Panc1 (cell line): ENCODE measurements at regions not wholly inside any gene's neighbourhood (a gene's known extent, or its start where the extent isn't known, plus 50 kb on each side); places are given as distances from the start of the nearest gene placed in this dataset.
"Not testable (repeated sequence)": the region's sequence is repeated elsewhere in the genome, so short reads cannot be mapped to it uniquely, and the experiment has no call there.

Experiments
- ATAC-seq: fragments of 200-7000 bp; cut with Tn5 transposase; 2 replicates; pipeline ENCODE4 v1.9.1; 2020; ENCODE audit warnings: mild to moderate bottlenecking, moderate library complexity
- BruUV-seq: library from RNA; stranded (reverse); fragments of 400-500 nt; replicated peaks from 2 replicates; lab custom pipeline; 2021; lab: Mats Ljungman, UMichigan
- CTCF ChIA-PET: fragments of 300-600 bp; sonication (Branson Sonifier 250); formaldehyde crosslinking; loops from one replicate; lab custom pipeline; 2022; ENCODE audit warnings: antibody characterized with exemption; lab: Charles Lee
- POLR2A ChIA-PET: fragments of 300-600 bp; sonication (Branson Sonifier 250); formaldehyde crosslinking; loops from one replicate; lab custom pipeline; 2022; ENCODE audit warnings: antibody characterized with exemption; lab: Charles Lee
- DNase-seq: peaks from one replicate; pipeline ENCODE4 v3.0.0-alpha.2; 2010; ENCODE audit warnings: low read depth, low spot score
- H3K27ac ChIP-seq: 2 replicates; pipeline ENCODE4 v1.5.1; 2011; ENCODE audit warnings: mild to moderate bottlenecking, low read length, inconsistent platforms
- H3K27me3 ChIP-seq: fragments of 200-500 bp; sonication (Bioruptor generic); 2 replicates; pipeline ENCODE4 v1.6.0; 2014; ENCODE audit warnings: low read length, inconsistent platforms; ENCODE audit not compliant: control insufficient read depth, insufficient read depth
- H3K36me3 ChIP-seq: fragments of 200-500 bp; sonication (Bioruptor generic); 2 replicates; pipeline ENCODE4 v1.5.1; 2014; ENCODE audit warnings: inconsistent platforms, mild to moderate bottlenecking, low read length, moderate library complexity; ENCODE audit not compliant: control insufficient read depth, insufficient read depth
- H3K4me1 ChIP-seq: 2 replicates; pipeline ENCODE4 v1.5.1; 2011; ENCODE audit warnings: inconsistent platforms, mild to moderate bottlenecking, low read length, moderate library complexity; ENCODE audit not compliant: control insufficient read depth, insufficient read depth
- H3K4me3 ChIP-seq, 2 experiments: 2 replicates each; pipeline ENCODE4 v1.5.1; 2011 to 2012; ENCODE audit warnings: low read depth in 2 of 2, low read length in 2 of 2, mild to moderate bottlenecking in 2 of 2, inconsistent platforms in 1 of 2, moderate library complexity in 1 of 2
- H3K9me3 ChIP-seq: fragments of 200-500 bp; sonication (Bioruptor generic); 2 replicates; pipeline ENCODE4 v1.5.1; 2014; ENCODE audit warnings: low read depth, mild to moderate bottlenecking, inconsistent platforms, low read length, moderate library complexity; ENCODE audit not compliant: control insufficient read depth, insufficient read depth
- POLR2AphosphoS5 ChIP-seq: IDR thresholded peaks from 2 replicates; pipeline ENCODE4 v1.6.1; 2012; ENCODE audit warnings: mild to moderate bottlenecking, low read depth, low read length, moderate library complexity
- SIN3A ChIP-seq: IDR thresholded peaks from 2 replicates; pipeline ENCODE4 v1.6.1; 2012; ENCODE audit warnings: low read depth, mild to moderate bottlenecking, low read length, moderate library complexity, borderline replicate concordance; ENCODE audit not compliant: insufficient read depth
- TCF7L2 ChIP-seq: IDR thresholded peaks from 2 replicates; pipeline ENCODE4 v1.6.1; 2011; ENCODE audit warnings: mild to moderate bottlenecking, low read depth, low read length, inconsistent platforms
- in situ Hi-C: cut with HindIII; loops from 2 replicates; pipeline ENCODE4 v1.10.0; 2016; ENCODE audit warnings: low sequenced_read_pairs, low pct_unique_long_range_greater_than_20kb
- intact Hi-C: fragments of 100-400 bp; cut with micrococcal nuclease; formaldehyde crosslinking; loops from one replicate; pipeline ENCODE4 v1.10.0; 2022; ENCODE audit not compliant: unreplicated experiment
- TF ChIP-seq, protein P1 (sequence below): fragments of 450-650 bp; IDR thresholded peaks from 2 replicates; pipeline ENCODE4 v1.5.1; 2017; ENCODE audit warnings: mild to moderate bottlenecking
- TF ChIP-seq, protein P2 (sequence below), 2 experiments: IDR thresholded peaks; 2 replicates each; pipeline ENCODE4 v1.6.1; 2011 to 2012; ENCODE audit warnings: low read depth in 2 of 2, control low read depth in 1 of 2, low read length in 1 of 2, mild to moderate bottlenecking in 1 of 2, moderate library complexity in 1 of 2; ENCODE audit not compliant: insufficient read depth in 1 of 2

- H3K4me3 ChIP-seq: no peak overlapping the region
- H3K4me1 ChIP-seq: no peaks in the 10 kb centered on the region
- BruUV-seq: no TSS peak
- no peak for ATAC-seq
- no peak overlapping the region for H3K27ac ChIP-seq
- in situ Hi-C loops (no loop called here), intact Hi-C loops (no loop called here)
- ChIA-PET POLR2A (no interaction called here), CTCF (no interaction called here)
- TF ChIP-seq, protein P1, sequence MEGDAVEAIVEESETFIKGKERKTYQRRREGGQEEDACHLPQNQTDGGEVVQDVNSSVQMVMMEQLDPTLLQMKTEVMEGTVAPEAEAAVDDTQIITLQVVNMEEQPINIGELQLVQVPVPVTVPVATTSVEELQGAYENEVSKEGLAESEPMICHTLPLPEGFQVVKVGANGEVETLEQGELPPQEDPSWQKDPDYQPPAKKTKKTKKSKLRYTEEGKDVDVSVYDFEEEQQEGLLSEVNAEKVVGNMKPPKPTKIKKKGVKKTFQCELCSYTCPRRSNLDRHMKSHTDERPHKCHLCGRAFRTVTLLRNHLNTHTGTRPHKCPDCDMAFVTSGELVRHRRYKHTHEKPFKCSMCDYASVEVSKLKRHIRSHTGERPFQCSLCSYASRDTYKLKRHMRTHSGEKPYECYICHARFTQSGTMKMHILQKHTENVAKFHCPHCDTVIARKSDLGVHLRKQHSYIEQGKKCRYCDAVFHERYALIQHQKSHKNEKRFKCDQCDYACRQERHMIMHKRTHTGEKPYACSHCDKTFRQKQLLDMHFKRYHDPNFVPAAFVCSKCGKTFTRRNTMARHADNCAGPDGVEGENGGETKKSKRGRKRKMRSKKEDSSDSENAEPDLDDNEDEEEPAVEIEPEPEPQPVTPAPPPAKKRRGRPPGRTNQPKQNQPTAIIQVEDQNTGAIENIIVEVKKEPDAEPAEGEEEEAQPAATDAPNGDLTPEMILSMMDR: peak; percentile 29
- no peak for TF ChIP-seq SIN3A
- no peaks in the 10 kb centered on the region for H3K36me3 ChIP-seq
- DNase-seq: no peak
- H3K27me3 ChIP-seq: no peaks in the 10 kb centered on the region
- H3K9me3 ChIP-seq: no peaks in the 10 kb centered on the region
Measured at GRCh38 chr20:54726687-54727300, 251.4 kb downstream of the DOK5 start.

DNA sequence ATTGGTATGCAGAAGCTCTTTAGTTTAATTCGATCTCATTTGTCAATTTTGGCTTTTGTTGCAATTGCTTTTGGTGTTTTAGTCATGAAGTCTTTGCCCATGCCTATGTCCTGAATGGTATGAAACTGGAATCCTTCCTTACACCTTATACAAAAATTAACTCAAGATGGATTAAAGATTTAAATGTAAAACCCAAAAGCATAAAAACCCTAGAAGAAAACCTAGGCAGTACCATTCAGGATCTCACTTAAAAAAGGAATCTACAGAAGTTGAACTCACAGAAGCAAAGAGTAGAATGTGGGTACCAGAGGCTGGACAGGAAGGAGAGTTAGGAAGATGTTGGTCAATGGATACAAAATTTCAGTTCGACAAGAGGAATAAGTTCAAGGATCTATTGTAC, 249.9 kb downstream of the DOK5 start:
- H3K36me3 ChIP-seq, intact Hi-C loops, in situ Hi-C loops, ATAC-seq, H3K27me3 ChIP-seq, H3K4me3 ChIP-seq, CTCF ChIA-PET, H3K27ac ChIP-seq, DNase-seq, POLR2A ChIA-PET, BruUV-seq, H3K4me1 ChIP-seq, H3K9me3 ChIP-seq: not testable (repeated sequence)

- ATAC-seq (no peak), DNase-seq (no peak)
- H3K4me3 ChIP-seq: no peak overlapping the region
- in situ Hi-C loops (no loop called here), intact Hi-C loops (no loop called here)
- ChIA-PET CTCF (no interaction called here), POLR2A (no interaction called here)
- no TSS peak for BruUV-seq
- no peaks in the 10 kb centered on the region for H3K9me3 ChIP-seq
- no peaks in the 10 kb centered on the region for H3K4me1 ChIP-seq
- no peaks in the 10 kb centered on the region for H3K27me3 ChIP-seq
- TF ChIP-seq SIN3A: no peak
- no peak for TF ChIP-seq POLR2AphosphoS5
- TF ChIP-seq, protein P2, sequence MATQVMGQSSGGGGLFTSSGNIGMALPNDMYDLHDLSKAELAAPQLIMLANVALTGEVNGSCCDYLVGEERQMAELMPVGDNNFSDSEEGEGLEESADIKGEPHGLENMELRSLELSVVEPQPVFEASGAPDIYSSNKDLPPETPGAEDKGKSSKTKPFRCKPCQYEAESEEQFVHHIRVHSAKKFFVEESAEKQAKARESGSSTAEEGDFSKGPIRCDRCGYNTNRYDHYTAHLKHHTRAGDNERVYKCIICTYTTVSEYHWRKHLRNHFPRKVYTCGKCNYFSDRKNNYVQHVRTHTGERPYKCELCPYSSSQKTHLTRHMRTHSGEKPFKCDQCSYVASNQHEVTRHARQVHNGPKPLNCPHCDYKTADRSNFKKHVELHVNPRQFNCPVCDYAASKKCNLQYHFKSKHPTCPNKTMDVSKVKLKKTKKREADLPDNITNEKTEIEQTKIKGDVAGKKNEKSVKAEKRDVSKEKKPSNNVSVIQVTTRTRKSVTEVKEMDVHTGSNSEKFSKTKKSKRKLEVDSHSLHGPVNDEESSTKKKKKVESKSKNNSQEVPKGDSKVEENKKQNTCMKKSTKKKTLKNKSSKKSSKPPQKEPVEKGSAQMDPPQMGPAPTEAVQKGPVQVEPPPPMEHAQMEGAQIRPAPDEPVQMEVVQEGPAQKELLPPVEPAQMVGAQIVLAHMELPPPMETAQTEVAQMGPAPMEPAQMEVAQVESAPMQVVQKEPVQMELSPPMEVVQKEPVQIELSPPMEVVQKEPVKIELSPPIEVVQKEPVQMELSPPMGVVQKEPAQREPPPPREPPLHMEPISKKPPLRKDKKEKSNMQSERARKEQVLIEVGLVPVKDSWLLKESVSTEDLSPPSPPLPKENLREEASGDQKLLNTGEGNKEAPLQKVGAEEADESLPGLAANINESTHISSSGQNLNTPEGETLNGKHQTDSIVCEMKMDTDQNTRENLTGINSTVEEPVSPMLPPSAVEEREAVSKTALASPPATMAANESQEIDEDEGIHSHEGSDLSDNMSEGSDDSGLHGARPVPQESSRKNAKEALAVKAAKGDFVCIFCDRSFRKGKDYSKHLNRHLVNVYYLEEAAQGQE (IDR thresholded peaks at IDR 0.05; ENCODE audit: insufficient read depth in 1 of 2, low read depth in 2 of 2, low read length in 1 of 2): no peak
- TF ChIP-seq, protein P1: no peak
- TF ChIP-seq TCF7L2: no peak
- H3K27ac ChIP-seq: no peak overlapping the region
- no peaks in the 10 kb centered on the region for H3K36me3 ChIP-seq
Measured at GRCh38 chr20:54723723-54724122, 248.3 kb downstream of the DOK5 start.
